Keratinocyte (primary cell): ENCODE measurements at regions not wholly inside any gene's neighbourhood (a gene's known extent, or its start where the extent isn't known, plus 50 kb on each side); places are given as distances from the start of the nearest gene placed in this dataset.

Experiments used
- DNase-seq: peaks from one replicate; pipeline ENCODE4 v3.0.0-alpha.2; 2011; ENCODE audit warnings: low read depth, missing footprints, low spot score
- FAIRE-seq: peaks from 2 replicates; lab custom pipeline; 2011; peaks lifted over from hg19 to GRCh38; lab: Jason Lieb, UNC
- H2AFZ ChIP-seq: 2 replicates; pipeline ENCODE4 v1.6.0; 2012; ENCODE audit warnings: low read length, control low read depth, inconsistent platforms; ENCODE audit not compliant: control insufficient read depth
- H3K27ac ChIP-seq: 2 replicates; pipeline ENCODE4 v1.5.1; 2011; ENCODE audit warnings: low read length; ENCODE audit not compliant: control insufficient read depth, insufficient read depth
- H3K27me3 ChIP-seq: 3 replicates; pipeline ENCODE4 v1.6.0; 2011; ENCODE audit warnings: low read length; ENCODE audit not compliant: control insufficient read depth, insufficient read depth; ENCODE audit errors: extremely low read depth
- H3K36me3 ChIP-seq, 2 experiments: 2 replicates in 1 of 2; 3 replicates in 1 of 2; pipeline ENCODE4 v1.5.1; 2011; ENCODE audit warnings: low read length in 2 of 2, mild to moderate bottlenecking in 1 of 2; ENCODE audit not compliant: control insufficient read depth in 2 of 2, insufficient read depth in 2 of 2; ENCODE audit errors: extremely low read depth in 1 of 2
- H3K4me1 ChIP-seq: 3 replicates; pipeline ENCODE4 v1.5.1; 2011; ENCODE audit warnings: low read length; ENCODE audit not compliant: control insufficient read depth, insufficient read depth; ENCODE audit errors: extremely low read depth
- H3K4me2 ChIP-seq: 3 replicates; pipeline ENCODE4 v1.6.0; 2011; ENCODE audit warnings: low read depth, low read length; ENCODE audit not compliant: control insufficient read depth, insufficient read depth; ENCODE audit errors: extremely low read depth
- H3K4me3 ChIP-seq, 3 experiments: fragments of 200-600 bp in 1 of 3; sonication (generic) in 1 of 3; 2 replicates in 2 of 3; 3 replicates in 1 of 3; pipeline ENCODE4 v1.5.1; 2011 to 2016; ENCODE audit warnings: low read length in 3 of 3, mild to moderate bottlenecking in 3 of 3, control low read depth in 2 of 3, inconsistent platforms in 1 of 3, low read depth in 1 of 3, mixed read lengths in 1 of 3, mixed run types in 1 of 3, moderate library complexity in 1 of 3; ENCODE audit not compliant: control insufficient read depth in 2 of 3, insufficient read depth in 2 of 3; ENCODE audit errors: extremely low read depth in 1 of 3
- H3K79me2 ChIP-seq: 2 replicates; pipeline ENCODE4 v1.6.0; 2012; ENCODE audit warnings: low read length; ENCODE audit not compliant: control insufficient read depth, insufficient read depth
- H3K9ac ChIP-seq: 3 replicates; pipeline ENCODE4 v1.6.0; 2011; ENCODE audit warnings: low read length; ENCODE audit not compliant: control insufficient read depth, insufficient read depth; ENCODE audit errors: extremely low read depth
- H3K9me1 ChIP-seq: 3 replicates; pipeline ENCODE4 v1.6.0; 2011; ENCODE audit warnings: low read length; ENCODE audit not compliant: control insufficient read depth, insufficient read depth; ENCODE audit errors: extremely low read depth
- H3K9me3 ChIP-seq: 2 replicates; pipeline ENCODE4 v1.5.1; 2012; ENCODE audit warnings: low read depth, low read length; ENCODE audit not compliant: control insufficient read depth
- H4K20me1 ChIP-seq: 3 replicates; pipeline ENCODE4 v1.6.0; 2011; ENCODE audit warnings: low read length; ENCODE audit not compliant: control insufficient read depth, insufficient read depth; ENCODE audit errors: extremely low read depth
- EZH2 ChIP-seq: IDR thresholded peaks from one replicate; pipeline ENCODE4 v1.6.1; 2012; ENCODE audit warnings: inconsistent platforms, mild to moderate bottlenecking, low read length, moderate library complexity
- dilution Hi-C: fragments of 300-500 bp; cut with MboI; formaldehyde crosslinking; loops from one replicate; pipeline ENCODE4 v1.7.0; 2020; ENCODE audit warnings: low sequenced_read_pairs; ENCODE audit not compliant: extremely low pct_ligation_motif_present
- TF ChIP-seq, protein P1 (sequence below), 3 experiments: IDR thresholded peaks in 1 of 3; conservative IDR thresholded peaks in 1 of 3; optimal IDR thresholded peaks in 1 of 3; 2 replicates in 2 of 3; 3 replicates in 1 of 3; pipeline versions ENCODE3 to v1.5.1; 2011; ENCODE audit warnings: low read length in 3 of 3, mild to moderate bottlenecking in 3 of 3, moderate library complexity in 2 of 3, control low read depth in 1 of 3, inconsistent platforms in 1 of 3; ENCODE audit not compliant: insufficient read depth in 2 of 3; ENCODE audit errors: extremely low read depth in 1 of 3

DNA sequence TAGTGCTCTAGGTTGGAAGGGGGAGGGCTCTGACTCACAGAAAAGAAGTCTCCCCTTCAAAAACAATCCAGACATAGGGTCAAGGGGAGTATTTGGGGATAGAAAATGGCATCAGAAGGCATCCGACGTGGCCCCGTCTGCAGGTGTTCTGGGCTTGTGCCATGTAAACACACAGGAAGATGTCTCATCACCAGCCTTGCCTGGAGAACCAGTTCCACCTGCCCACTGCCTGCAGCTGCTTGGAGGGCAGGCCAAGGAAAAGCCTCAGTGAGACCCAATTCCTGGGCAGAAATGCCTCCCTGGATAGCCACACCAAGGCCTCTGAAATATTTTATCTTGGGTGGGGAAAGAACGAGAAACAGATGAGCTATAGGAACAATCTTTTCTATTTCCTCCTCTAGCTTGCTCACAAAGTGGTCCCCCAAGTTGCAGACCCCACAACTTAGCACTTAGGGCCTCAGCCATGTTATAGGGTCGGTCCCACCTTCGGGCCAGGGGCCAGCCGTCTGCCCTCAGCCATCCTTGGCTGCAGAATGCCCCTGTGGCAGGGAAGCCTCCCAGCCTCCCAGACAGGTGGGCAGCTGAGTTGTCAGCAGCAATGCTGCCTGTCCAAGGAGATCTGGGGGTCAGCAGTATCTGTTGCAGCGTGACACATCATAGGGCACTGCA lies 54.3 kb upstream of the ECHDC3 start:
- Histone ChIP-seq H3K36me3 (no peaks in the 10 kb centered on the region), H3K27ac (no peak overlapping the region), H4K20me1 (no peaks in the 10 kb centered on the region), H3K27me3 (peaks cover 7% of the 10 kb centered on the region), H3K4me3 (no peak overlapping the region), H3K79me2 (no peaks in the 10 kb centered on the region), H3K4me1 (peaks cover 35% of the 10 kb centered on the region), H3K9me3 (no peaks in the 10 kb centered on the region), H3K4me2 (peak overlapping the region; percentile 34), H3K9me1 (peaks cover 3% of the 10 kb centered on the region), H2AFZ (no peak overlapping the region), H3K9ac (no peak overlapping the region)
- TF ChIP-seq, protein P1, sequence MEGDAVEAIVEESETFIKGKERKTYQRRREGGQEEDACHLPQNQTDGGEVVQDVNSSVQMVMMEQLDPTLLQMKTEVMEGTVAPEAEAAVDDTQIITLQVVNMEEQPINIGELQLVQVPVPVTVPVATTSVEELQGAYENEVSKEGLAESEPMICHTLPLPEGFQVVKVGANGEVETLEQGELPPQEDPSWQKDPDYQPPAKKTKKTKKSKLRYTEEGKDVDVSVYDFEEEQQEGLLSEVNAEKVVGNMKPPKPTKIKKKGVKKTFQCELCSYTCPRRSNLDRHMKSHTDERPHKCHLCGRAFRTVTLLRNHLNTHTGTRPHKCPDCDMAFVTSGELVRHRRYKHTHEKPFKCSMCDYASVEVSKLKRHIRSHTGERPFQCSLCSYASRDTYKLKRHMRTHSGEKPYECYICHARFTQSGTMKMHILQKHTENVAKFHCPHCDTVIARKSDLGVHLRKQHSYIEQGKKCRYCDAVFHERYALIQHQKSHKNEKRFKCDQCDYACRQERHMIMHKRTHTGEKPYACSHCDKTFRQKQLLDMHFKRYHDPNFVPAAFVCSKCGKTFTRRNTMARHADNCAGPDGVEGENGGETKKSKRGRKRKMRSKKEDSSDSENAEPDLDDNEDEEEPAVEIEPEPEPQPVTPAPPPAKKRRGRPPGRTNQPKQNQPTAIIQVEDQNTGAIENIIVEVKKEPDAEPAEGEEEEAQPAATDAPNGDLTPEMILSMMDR (optimal IDR thresholded peaks at IDR 0.05 in 1 of 3, IDR thresholded peaks at IDR 0.05 in 1 of 3, conservative IDR thresholded peaks at IDR 0.05 in 1 of 3; ENCODE audit: extremely low read depth in 1 of 3, insufficient read depth in 2 of 3, low read length in 3 of 3), result no peak
- TF ChIP-seq EZH2, result no peak
- dilution Hi-C loops, result no loop called here
- peak; percentile 20 for FAIRE-seq
- DNase-seq, result no peak

- H3K9me3 ChIP-seq, result no peaks in the 10 kb centered on the region
- H3K9ac ChIP-seq, result no peak overlapping the region
- H3K4me1 ChIP-seq, result peaks cover 35% of the 10 kb centered on the region
- H3K4me2 ChIP-seq, result peak overlapping the region; percentile 34
- H2AFZ ChIP-seq, result no peak overlapping the region
- dilution Hi-C loops, result no loop called here
- no peak overlapping the region for H3K27ac ChIP-seq
- FAIRE-seq, result no peak
- H3K9me1 ChIP-seq, result peaks cover 3% of the 10 kb centered on the region
- no peaks in the 10 kb centered on the region for H3K36me3 ChIP-seq
- H3K79me2 ChIP-seq, result no peaks in the 10 kb centered on the region
- no peak for TF ChIP-seq EZH2
- TF ChIP-seq, protein P1 (optimal IDR thresholded peaks at IDR 0.05 in 1 of 3, IDR thresholded peaks at IDR 0.05 in 1 of 3, conservative IDR thresholded peaks at IDR 0.05 in 1 of 3; ENCODE audit: extremely low read depth in 1 of 3, insufficient read depth in 2 of 3, low read length in 3 of 3), result no peak
- H4K20me1 ChIP-seq, result no peaks in the 10 kb centered on the region
- DNase-seq, result no peak
- peaks cover 7% of the 10 kb centered on the region for H3K27me3 ChIP-seq
- H3K4me3 ChIP-seq, result no peak overlapping the region
Observed at GRCh38 chr10:11687357-11687771, 54.8 kb upstream of the ECHDC3 start.
